HS-5 (cell line): ENCODE measurements at regions not wholly inside any gene's neighbourhood (a gene's known extent, or its start where the extent isn't known, plus 50 kb on each side); places are given as distances from the start of the nearest gene placed in this dataset.

Experiments used
- DNase-seq: peaks from one replicate; pipeline ENCODE4 v3.0.0-alpha.2; 2012; ENCODE audit warnings: low read depth

DNA sequence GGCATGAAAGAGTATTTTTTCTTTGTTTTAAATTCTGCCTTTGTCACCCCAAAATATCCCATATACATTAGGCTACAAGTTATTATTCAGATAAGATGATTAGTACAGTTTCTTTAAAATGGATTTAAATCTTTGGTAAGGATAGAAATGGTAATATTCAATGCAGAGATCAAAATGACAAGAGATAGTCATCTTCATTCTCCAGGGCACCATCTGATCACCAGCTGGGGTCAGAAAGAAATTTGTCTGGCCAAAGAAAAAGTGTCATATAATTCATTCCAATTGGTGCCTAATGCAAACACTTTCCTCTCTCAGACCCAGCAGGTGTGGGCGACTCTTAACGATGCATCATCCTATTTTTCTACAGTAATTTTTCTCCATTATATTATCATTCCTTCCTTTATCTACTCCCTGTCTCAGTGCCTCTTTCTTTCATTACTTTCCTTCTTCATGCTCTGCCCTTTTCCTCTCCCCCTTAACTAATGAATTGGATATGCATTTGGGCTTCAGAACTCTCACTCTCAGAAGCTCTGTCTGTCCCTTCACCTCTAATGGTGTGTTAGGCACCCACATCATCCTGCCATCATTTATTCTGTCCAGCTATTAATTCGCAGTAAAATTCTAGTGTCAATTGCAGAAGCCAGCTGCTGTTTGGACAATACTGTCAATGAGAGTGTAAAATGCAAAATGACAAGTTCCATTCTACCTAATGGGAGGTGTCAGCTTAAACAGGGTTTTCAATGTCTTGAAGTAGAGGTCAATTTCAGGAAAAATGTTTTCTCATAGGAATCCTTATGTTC lies 570.5 kb downstream of the TDRD15 start:
- no peak for DNase-seq

DNA sequence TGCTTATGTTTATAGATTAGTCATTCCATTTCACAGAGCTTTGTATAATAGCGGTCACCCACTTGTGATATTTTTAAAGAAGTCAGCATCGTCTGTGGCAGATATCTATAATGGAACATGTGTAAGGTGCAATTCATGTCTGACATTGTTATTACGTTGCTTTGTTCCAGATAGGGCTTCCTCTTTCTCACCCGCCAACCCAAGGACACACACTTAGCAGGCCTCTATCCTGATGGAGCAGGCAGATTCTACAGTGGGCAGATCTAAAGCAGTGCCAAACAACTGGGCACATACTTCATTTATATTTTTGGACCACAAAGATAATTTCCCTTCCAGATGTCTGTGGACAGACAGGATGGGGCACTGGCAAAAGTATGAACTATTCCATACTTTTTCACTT lies 573.1 kb downstream of the TDRD15 start:
- no peak for DNase-seq

DNA sequence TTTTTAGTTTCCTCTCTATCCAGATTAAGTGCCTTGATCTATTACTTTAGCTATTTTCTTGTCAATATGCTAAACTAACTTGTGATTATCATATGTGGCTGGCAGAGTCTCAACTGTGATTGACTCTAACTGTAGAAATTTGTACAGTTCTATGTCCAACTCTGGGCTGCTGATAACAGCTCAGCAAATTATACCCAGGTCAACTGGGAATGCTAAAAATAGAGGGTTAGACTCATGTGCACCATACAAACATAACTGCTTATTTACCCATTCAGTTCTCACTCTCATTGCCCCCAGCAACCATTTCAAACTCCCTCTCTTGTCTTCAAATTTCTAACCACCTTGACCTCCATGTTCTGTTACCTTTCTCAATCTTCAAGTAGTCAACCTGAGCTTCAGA lies 576.9 kb downstream of the TDRD15 start:
- no peak for DNase-seq

DNA sequence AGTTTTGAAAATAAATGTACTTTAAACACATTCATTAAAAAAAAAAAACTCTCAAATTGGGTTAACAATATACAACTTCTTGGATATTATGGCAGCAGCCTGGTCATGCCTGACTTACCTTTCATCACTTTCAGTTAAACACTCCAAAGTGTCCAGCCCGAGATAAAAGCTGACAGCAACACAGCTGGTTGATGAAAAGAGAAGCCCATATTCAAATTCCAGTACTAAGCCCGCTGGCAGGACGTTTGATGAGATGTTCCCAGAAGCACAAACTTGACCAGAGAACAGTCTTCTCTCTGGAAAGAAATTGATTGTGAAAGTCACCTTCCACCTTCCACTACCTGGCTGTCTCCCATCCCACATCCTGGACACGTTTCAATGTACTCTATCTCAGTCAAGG lies 586.3 kb downstream of the TDRD15 start:
- DNase-seq, result no peak

DNA sequence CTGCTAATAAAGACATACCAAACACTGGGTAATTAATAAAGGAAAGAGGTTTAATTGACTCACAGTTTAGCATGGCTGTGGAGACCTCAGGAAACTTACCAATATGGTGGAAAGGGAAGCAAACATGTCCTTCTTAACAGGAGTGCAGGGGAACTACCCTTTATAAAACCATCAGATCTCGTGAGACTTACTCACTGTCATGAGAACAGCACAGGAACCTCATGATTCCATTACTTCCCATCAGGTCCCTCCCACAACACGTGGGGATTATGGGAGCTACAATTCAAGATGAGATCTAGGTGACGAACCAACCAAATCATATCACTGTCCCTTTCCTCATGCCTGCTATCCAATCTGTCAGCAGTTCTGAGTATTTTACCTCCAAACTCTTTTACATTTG lies 586.7 kb downstream of the TDRD15 start:
- DNase-seq, result no peak

DNA sequence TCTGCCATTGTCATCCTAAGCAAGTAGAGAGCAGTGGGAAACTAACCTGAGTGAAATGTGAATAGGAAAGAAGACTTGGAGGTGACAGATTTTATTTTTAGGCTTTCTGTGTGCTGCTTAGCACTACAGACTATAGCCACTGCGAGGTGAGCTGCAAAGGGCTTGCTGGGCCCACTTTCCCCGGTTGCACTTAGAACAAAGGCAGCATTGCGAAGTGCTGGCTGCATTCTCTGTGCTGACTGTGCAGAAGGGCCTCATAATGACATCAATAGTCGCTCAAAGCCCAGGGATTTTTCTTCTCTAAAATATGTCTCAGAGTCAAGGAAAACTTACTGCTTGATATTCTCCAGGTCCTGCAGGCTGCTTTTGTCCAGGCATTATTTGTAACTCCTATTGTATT lies 592.1 kb downstream of the TDRD15 start:
- DNase-seq, result no peak

DNA sequence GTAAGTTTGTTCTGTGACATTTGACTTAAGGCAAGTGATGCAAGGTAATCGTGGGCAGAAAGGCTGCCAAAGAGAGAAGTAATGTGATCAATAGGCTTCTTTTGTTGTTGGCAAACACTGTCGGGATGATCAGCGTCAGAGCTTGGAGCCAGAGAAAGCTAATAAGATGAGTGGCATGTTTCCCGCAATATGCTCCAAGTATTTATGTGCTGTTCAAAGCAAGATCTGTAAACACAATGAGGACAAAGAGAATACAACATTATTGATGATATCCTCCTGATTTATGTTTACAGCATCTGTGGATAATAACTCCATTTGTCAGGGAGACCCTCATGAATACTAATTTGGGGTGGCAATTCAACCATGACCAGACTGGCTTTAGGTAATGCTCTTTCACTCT lies 603.3 kb downstream of the TDRD15 start:
- no peak for DNase-seq

DNA sequence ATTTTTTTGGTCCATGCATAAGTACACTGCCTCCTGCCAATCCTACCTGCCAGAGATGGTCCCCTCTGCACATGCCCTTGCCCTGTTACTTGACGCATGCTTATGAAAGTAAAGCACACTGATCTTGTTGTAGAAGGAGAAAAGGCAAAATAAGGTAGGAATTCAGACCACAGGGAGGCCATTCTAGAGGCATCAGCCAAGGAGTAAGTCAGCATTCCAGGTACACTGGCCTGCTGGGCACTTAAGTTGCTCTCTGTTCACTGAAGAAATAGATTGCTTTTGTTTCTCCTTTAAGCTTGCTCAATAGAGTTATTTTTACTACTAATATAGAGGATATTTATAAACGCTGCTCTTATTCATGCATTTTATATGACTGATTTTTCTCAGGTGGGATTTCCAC lies 604.4 kb downstream of the TDRD15 start:
- no peak for DNase-seq

DNA sequence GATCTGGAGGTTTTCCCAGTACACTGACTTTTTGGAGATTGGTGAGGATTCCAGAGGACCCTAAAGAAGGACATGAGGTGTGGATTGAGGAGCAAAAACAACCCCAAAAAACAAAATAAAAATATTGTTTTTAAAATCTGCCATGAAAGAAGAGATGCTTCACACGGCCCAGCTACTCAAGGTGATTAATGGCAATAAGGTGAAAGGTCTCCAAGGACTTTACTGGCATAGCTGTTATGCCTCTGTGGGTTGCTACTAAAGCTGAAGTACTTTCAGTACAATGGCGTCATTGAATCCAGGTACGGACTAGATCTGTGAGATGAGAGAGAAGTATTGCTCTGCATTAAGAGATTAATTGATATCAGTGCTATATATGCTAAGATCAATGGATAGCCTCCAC lies 606.4 kb downstream of the TDRD15 start:
- DNase-seq, result no peak

DNA sequence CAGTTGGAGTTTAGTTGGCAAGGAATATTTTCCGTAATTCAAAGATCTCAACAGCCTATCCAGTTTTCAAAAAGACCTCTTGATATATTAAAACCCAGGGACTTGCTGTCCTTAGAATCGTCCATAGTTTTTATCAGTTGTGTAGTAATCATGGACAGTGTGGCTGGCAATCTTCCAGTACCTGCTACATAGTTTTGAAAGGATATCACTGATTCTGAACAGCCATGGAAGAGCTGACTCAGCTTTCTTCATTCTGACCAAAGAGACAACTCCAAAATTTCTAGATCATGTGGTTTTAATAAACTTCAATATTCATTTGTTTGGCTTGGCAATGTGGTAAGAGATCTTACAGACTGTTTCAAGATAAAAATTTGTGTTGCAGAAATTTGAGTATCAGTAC lies 616.7 kb downstream of the TDRD15 start:
- DNase-seq, result no peak

DNA sequence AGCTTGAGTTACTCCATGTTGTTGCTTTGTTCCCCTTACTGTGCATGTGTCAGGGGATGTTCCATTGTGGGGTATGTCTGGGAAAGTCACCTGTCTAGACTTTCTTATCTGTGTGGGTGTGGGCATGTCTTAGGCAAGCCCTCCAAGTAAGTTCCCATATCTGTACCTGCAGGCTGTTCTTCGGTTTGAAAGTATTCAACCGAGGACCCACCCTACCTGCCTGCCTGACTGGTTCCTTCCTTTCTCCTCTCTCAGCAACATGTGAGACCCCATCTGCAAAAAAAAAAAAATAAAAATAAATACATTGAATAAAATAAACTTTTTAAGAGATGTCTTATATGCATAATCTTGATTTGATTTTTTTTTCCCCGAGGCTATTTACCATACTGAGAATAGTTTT lies 622.7 kb downstream of the TDRD15 start:
- DNase-seq, result no peak

DNA sequence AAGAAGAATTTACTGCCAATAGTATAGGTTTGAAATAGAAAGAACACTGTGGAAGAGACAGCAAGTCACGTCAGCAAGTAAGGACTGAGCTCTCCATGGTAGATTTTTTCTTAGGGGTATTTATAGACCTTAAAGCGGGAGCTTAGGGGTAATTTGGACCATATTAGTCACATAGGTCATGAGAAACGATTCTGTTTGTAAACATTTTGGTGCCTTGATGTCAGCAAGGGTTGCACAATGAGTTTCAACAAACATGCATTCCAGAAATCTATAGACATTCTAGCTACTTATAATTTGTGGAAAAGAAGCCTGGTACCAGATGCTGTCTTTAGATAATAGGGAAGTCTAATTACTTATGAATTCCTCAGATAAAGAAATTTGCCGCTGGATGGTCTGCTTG lies 624.7 kb downstream of the TDRD15 start:
- no peak for DNase-seq

DNA sequence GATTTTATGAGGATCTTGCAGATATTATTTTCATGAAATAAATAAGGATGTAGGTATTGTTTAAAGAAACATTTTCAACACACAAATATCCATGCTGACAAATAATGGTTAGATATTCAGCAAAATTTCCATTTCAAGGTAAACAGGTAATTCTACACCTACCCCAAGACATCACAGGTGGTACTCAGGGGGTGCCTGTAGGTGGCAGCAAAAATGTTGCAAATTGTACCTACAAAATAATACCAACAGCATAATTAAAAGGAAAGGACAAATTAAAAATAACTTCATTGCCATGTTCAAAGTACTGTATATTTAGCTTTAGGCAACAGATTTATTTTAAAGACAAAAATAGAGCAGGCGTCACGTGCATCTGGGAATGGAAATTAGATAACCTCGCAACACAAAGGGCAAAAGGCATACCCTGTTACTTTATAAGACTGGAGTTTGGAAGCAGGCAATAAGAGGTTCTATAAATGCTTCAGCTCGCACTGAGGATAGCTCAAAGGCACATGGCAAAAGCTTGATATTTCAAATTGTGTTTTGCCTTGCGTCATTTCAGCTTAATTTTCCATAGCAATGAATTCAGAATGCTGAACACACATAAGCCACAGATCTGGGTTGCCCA lies 630.5 kb downstream of the TDRD15 start:
- no peak for DNase-seq

DNA sequence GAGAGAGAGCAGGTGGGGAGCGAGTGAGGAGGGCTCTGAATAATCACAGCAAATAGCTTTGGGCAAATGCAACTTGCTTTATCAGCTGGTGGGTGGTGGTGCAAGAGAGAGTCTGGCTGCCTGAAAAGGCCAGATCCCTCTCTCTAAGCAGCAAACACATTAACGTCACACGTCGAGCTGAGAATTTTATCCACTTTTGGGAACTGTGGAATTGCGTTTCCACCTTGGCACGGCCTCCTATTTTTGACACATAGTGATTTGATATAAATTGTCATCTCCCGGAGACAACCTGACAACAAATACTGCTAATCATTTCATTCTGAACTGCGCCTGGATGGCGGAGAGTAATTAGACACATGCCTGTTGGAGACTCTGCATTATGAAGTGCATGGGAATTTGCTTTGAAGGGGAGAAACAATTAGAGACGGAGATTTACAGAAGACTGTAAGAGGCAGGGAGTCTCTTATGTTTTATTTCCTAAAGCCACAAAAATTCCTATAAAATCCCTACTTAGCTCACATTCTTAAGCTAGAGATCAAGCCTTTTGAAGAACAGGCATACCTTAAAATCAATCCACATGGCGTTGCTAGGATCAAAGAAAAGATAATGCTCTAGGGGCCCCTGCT lies 634.1 kb downstream of the TDRD15 start:
- DNase-seq, result no peak

DNA sequence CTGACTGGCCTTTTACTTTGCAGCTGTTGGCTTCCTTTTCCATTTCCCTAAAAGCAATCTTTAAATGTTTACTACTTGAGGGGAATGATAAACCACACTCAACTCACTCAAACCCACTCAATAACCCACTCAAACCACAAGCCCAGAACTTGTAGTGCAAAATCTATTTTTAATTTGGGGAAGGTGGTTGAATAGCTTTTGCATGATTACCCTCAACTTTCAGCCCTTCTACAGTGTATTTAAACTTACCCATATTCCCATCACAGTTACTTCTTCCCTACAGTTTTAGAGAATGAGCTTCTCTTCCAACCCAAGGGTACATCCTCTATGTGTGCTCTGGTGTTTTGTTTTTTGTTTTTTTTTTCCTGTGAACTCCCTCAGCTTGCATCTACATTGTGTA lies 636.1 kb downstream of the TDRD15 start:
- DNase-seq, result no peak

DNA sequence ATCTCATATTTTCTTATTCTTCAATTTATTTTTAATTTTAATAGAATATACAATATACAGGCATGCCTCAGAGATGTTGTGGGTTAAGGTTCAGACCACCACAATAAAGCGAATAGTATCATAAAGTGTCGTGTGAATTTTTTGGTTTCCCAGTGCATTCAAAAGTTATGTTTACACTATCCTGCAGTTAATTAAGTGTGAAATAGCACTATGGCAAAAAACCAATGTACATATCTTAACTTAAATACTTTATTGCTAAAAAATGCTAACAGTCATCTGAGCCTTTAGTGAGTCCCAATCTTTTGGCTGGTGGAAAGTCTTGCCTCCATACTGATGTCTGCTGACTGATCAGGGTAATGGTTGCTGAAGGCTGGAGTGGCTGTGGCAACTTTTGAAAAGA lies 637.6 kb downstream of the TDRD15 start:
- no peak for DNase-seq

DNA sequence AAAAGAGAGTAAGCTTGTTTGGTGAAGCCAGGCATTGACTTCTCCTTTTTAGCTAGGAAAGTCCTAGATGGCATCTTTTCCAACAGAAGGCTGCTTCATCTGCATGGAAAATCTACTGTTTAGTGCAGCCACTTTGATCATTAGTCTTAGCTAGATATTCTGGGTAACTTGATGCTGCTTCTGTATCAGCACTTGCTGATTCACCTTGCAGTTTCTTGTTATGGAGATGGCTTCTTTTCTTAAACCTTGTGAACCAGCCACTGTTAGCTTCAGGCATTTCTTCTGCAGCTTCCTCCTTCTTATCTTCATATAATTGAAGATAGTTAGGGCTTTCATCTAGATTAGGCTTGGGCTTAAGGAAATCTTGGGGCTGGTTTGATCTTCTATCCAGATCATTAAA lies 639.7 kb downstream of the TDRD15 start:
- no peak for DNase-seq

DNA sequence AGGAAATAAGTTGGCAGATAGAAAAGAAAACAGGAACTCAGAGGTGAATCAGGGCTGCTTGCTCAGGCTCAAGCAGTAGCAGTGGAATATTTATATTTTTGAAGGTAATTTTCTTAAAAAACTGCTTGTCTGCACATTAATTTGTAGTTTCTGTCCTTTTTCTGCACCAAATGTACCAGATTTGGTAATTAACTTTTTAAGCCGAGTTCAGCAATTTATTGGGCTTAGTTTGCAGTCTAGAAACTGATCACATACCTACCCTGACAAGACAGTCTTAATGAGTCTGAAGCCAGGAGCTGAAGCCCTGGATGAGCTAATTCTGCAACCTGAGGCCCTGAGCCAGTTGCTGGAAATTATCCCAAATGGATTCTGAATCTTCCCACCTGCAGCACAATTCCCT lies 647.0 kb downstream of the TDRD15 start:
- no peak for DNase-seq

DNA sequence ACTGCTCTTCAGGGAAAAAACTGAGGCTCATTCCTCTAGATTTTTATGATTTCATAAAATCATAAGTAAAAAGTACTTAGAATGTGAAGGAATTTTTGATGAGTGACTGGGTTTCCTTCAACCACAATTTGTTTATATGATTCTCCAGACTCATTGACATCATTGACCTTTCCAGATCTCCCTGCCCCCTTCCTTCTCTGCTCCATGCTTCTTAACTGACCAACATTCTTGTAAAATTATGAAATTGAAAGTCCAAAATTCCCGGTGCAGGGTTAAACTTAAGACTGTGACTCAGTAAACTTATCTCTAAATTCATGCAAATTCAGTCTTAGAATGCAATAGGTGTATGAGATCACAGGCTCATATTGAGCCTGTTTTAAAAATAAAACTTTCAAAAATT lies 648.9 kb downstream of the TDRD15 start:
- DNase-seq, result peak; percentile 36

DNA sequence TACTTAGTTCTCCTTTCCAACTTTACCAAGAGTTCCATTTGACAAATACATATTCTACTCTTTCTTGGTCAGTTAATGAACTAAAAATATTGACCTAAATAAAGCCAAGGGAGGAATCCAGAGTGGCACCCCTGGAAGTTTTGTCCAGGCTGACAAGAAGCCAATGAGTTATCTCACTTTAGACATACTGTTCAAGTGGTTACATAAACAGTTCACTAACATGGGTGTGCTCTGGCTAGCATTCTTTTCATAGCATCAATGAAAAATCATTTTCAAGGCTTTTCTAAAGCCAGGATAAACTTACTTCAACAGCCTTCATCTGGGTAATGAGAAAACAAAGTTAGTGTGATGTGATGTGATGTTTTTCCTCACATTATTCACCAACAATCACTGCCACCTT lies 649.4 kb downstream of the TDRD15 start:
- no peak for DNase-seq

DNA sequence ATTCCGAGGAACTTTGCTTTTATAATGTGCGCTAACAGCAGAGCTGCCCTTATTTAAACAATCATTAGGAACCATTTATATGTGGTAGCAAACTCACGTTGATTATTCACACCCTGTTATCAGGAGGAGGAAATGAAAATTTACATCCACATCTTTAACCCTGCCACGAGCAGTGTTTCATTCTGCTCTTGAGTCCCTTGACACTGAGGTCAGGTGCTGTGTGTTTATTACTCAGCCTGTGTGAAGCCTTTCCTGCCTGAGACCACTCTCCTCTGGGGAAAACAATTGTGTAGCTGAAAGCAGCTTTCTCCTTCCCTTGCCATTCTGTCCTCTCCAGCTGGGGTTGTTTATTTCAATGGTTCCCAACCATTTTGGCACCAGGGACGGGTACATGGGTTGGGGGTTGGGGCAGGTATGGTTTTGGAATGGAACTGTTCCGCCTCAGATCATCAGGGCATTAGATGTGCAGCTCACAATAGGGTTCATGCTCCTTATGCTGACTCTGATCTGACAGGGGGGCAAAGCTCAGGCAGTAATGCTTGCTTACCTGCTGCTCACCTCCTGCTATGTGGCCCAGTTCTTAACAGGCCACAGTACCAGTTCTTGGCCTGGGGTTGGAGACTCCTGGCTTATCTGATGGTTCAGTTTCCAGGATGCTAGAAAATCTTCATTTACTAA lies 651.1 kb downstream of the TDRD15 start:
- DNase-seq, result no peak

DNA sequence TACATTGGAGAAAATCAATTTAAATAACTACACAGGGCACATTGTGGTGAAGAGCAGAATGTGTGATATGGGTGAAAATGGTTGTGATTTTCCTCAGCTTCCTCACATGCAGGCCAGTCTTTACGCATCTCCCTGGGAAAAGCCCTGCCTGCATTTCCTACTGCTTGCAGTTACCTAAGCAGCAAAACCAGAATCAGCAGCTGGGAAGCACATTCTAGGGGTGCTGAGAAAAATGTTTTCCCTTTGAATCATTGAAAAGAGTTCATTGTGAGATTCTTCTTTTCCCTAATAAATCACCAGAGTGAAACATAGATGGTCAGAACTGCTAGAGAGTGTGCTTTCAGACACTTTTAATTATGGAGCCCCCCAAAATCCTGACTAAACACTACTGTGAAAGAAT lies 656.0 kb downstream of the TDRD15 start:
- no peak for DNase-seq

DNA sequence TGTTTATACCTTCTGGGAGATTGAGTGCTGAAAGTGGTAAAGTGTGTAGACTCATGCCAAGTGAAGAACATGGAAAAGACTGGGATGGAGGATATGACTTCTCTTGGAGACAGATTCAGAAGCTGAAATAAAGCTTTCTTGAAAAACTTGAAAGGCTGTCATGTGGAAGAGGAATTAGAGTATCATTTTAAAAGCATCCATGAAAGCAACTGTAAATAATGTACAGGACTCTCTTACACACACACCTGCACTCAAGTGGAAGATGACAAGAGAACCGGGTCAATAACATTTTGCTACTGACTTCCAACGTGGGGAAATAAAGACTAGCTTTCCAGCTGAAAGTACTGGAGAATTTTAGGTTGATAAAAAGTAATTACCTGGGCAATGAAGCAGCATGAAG lies 658.2 kb downstream of the TDRD15 start:
- DNase-seq, result no peak
